CD4-positive, alpha-beta T cell treated with Interferon gamma for 1 hour (primary cell): ENCODE measurements at regions not wholly inside any gene's neighbourhood (a gene's known extent, or its start where the extent isn't known, plus 50 kb on each side); places are given as distances from the start of the nearest gene placed in this dataset.
"Not testable (repeated sequence)": the region's sequence is repeated elsewhere in the genome, so short reads cannot be mapped to it uniquely, and the experiment has no call there.

Source experiments
- DNase-seq: peaks from one replicate; pipeline ENCODE4 v3.0.0-alpha.2; 2020

- no peak for DNase-seq
These were observed 309.4 kb upstream of the DIO3 start for GRCh38 chr14:101251812-101252442.

- DNase-seq = no peak
These were observed 308.7 kb upstream of the DIO3 start for GRCh38 chr14:101252443-101253214.

- no peak for DNase-seq
These were observed 307.3 kb upstream of the DIO3 start for GRCh38 chr14:101253948-101254347.

- DNase-seq = no peak
These were observed 306.2 kb upstream of the DIO3 start for GRCh38 chr14:101254805-101255764.

- no peak for DNase-seq
These were observed 305.6 kb upstream of the DIO3 start for GRCh38 chr14:101255765-101256125.

GRCh38 chr14:101256266-101256665 is 305.0 kb upstream of the DIO3 start:
- no peak for DNase-seq

GRCh38 chr14:101257551-101257950 is 303.7 kb upstream of the DIO3 start:
- DNase-seq = no peak

- DNase-seq = no peak
These were observed 301.5 kb upstream of the DIO3 start for GRCh38 chr14:101259748-101260147.

GRCh38 chr14:101266441-101266840 is 294.9 kb upstream of the DIO3 start:
- DNase-seq = not testable (repeated sequence)

GRCh38 chr14:101273091-101273490 is 288.2 kb upstream of the DIO3 start:
- no peak for DNase-seq

GRCh38 chr14:101276309-101277091 is 284.8 kb upstream of the DIO3 start:
- DNase-seq = no peak

- DNase-seq = no peak
These were observed 278.9 kb upstream of the DIO3 start for GRCh38 chr14:101282418-101282817.

- DNase-seq = no peak
These were observed 276.6 kb upstream of the DIO3 start for GRCh38 chr14:101284711-101285110.

GRCh38 chr14:101286271-101287018 is 274.9 kb upstream of the DIO3 start:
- no peak for DNase-seq

- DNase-seq = no peak
These were observed 272.7 kb upstream of the DIO3 start for GRCh38 chr14:101288436-101289229.

- DNase-seq = no peak
These were observed 272.0 kb upstream of the DIO3 start for GRCh38 chr14:101289230-101289690.

- DNase-seq = no peak
These were observed 271.4 kb upstream of the DIO3 start for GRCh38 chr14:101289911-101290310.

GRCh38 chr14:101290611-101291010 is 270.7 kb upstream of the DIO3 start:
- DNase-seq = no peak

GRCh38 chr14:101291390-101291789 is 269.9 kb upstream of the DIO3 start:
- DNase-seq = no peak

GRCh38 chr14:101292448-101292847 is 268.8 kb upstream of the DIO3 start:
- DNase-seq = no peak

- no peak for DNase-seq
These were observed 267.7 kb upstream of the DIO3 start for GRCh38 chr14:101293605-101294004.
